Endothelial cell of umbilical vein (primary cell): ENCODE measurements at regions not wholly inside any gene's neighbourhood (a gene's known extent, or its start where the extent isn't known, plus 50 kb on each side); places are given as distances from the start of the nearest gene placed in this dataset.

ENCODE experiments used
- EZH2 ChIP-seq: IDR thresholded peaks from 2 replicates; pipeline ENCODE4 v1.6.1; 2012; ENCODE audit warnings: borderline replicate concordance, low read depth, mild to moderate bottlenecking, moderate library complexity, low read length, inconsistent platforms; ENCODE audit not compliant: severe bottlenecking
- FOS ChIP-seq: IDR thresholded peaks from 2 replicates; pipeline ENCODE4 v1.6.1; 2011; ENCODE audit warnings: mild to moderate bottlenecking, low read length, moderate library complexity, borderline replicate concordance; ENCODE audit not compliant: insufficient read depth
- GATA2 ChIP-seq: IDR thresholded peaks from 2 replicates; pipeline ENCODE4 v1.7.0; 2011; ENCODE audit warnings: low read depth, mild to moderate bottlenecking, moderate library complexity, mixed read lengths, low read length; ENCODE audit not compliant: insufficient read length, insufficient read depth
- POLR2A ChIP-seq: IDR thresholded peaks from 2 replicates; pipeline ENCODE4 v1.6.1; 2012; ENCODE audit warnings: low read depth, mild to moderate bottlenecking, control low read depth, low read length
- POLR2AphosphoS5 ChIP-seq: IDR thresholded peaks from 2 replicates; pipeline ENCODE4 v1.6.1; 2012; ENCODE audit warnings: low read depth, mild to moderate bottlenecking, control low read depth, low read length, moderate library complexity; ENCODE audit not compliant: insufficient read depth
- TF ChIP-seq, protein P1 (sequence below), 2 donors: IDR thresholded peaks; 1 replicate in 1 of 2; 2 replicates in 1 of 2; pipeline ENCODE4 v1.5.1; 2011; ENCODE audit warnings: low read length in 2 of 2, mild to moderate bottlenecking in 2 of 2, moderate library complexity in 2 of 2, control low read depth in 1 of 2, inconsistent platforms in 1 of 2, low read depth in 1 of 2; ENCODE audit not compliant: insufficient read depth in 1 of 2; ENCODE audit errors: extremely low read depth in 1 of 2
- TF ChIP-seq, protein P2 (sequence below): IDR thresholded peaks from 2 replicates; pipeline ENCODE4 v1.6.1; 2011; ENCODE audit not compliant: insufficient read depth, insufficient read length

DNA sequence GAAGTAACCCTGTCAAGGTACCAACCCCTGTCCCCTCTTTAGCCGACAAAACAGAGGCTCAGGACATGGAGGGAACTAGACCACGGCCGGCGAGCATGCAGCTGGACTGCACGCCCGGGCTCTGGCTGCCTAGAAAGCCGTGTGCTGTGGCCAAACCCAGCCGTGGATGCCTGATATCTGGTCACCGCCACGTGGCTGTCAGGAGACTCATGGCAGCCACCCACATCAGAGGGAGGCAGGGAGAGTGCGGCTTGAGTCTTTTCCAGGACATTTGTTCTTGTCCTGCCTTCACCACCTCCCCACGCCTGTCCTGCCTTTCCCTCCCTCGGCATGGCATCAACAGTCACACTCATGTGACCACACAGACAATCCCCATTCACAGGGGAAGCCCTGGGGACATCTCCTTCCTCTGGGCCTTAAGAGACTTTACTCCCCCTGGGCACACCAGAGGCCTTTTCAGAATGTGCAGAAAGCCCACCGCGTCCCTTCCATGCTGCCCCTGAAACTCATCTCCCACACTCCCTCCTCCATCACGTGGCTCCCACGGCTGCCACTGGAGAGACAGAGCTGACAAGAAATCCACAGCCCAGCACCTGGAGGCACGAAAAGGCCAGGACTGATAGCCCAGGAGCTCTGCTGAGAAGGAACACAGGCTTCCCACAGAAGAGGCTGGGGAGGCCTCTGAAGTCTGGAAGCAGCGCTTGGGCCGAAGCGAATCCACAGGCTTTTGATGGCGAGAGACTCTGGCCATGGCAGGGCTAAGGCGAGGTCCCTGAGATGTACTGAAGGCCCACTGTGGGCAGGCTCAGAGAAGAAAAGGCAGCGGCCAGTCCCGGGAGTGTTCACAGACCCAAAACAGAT lies 71.2 kb upstream of the IQSEC1 start:
- TF ChIP-seq, protein P1, sequence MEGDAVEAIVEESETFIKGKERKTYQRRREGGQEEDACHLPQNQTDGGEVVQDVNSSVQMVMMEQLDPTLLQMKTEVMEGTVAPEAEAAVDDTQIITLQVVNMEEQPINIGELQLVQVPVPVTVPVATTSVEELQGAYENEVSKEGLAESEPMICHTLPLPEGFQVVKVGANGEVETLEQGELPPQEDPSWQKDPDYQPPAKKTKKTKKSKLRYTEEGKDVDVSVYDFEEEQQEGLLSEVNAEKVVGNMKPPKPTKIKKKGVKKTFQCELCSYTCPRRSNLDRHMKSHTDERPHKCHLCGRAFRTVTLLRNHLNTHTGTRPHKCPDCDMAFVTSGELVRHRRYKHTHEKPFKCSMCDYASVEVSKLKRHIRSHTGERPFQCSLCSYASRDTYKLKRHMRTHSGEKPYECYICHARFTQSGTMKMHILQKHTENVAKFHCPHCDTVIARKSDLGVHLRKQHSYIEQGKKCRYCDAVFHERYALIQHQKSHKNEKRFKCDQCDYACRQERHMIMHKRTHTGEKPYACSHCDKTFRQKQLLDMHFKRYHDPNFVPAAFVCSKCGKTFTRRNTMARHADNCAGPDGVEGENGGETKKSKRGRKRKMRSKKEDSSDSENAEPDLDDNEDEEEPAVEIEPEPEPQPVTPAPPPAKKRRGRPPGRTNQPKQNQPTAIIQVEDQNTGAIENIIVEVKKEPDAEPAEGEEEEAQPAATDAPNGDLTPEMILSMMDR (IDR thresholded peaks at IDR 0.05; ENCODE audit: extremely low read depth in 1 of 2, insufficient read depth in 1 of 2, low read depth in 1 of 2, low read length in 2 of 2): no peak
- TF ChIP-seq POLR2AphosphoS5 (no peak), GATA2 (no peak), POLR2A (no peak), EZH2 (no peak), FOS (no peak)
- TF ChIP-seq, protein P2, sequence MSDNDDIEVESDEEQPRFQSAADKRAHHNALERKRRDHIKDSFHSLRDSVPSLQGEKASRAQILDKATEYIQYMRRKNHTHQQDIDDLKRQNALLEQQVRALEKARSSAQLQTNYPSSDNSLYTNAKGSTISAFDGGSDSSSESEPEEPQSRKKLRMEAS: no peak
